Fibroblast of lung (primary cell): ENCODE measurements at regions not wholly inside any gene's neighbourhood (a gene's known extent, or its start where the extent isn't known, plus 50 kb on each side); places are given as distances from the start of the nearest gene placed in this dataset.

Experiments
- DNase-seq, 2 donors: peaks; one replicate each; pipeline versions ENCODE4 v3.0.0 to v3.0.0-alpha.2; 2010; ENCODE audit warnings: low read depth in 2 of 2
- H2AFZ ChIP-seq: 2 replicates; pipeline ENCODE4 v1.5.1; 2012; ENCODE audit warnings: low read length, control low read depth, inconsistent platforms
- H3K27ac ChIP-seq: 2 replicates; pipeline ENCODE4 v1.5.1; 2011; ENCODE audit warnings: low read length, control low read depth; ENCODE audit not compliant: insufficient read depth
- H3K27me3 ChIP-seq: 2 replicates; pipeline ENCODE4 v1.5.1; 2011; ENCODE audit warnings: mild to moderate bottlenecking, low read length; ENCODE audit not compliant: control insufficient read depth, insufficient read depth
- H3K36me3 ChIP-seq: 2 replicates; pipeline ENCODE4 v1.5.1; 2011; ENCODE audit warnings: low read length; ENCODE audit not compliant: control insufficient read depth, insufficient read depth
- H3K4me1 ChIP-seq: 2 replicates; pipeline ENCODE4 v1.5.1; 2011; ENCODE audit warnings: low read length; ENCODE audit not compliant: control insufficient read depth, insufficient read depth; ENCODE audit errors: extremely low read depth
- H3K4me2 ChIP-seq: 2 replicates; pipeline ENCODE4 v1.5.1; 2011; ENCODE audit warnings: low read length, control low read depth; ENCODE audit not compliant: insufficient read depth; ENCODE audit errors: extremely low read depth
- H3K4me3 ChIP-seq, 4 experiments: fragments of 200-600 bp in 1 of 4; sonication (generic) in 1 of 4; replicated peaks in 1 of 4; 2 replicates each; pipeline ENCODE4 v1.5.1; 2011 to 2016; ENCODE audit warnings: low read length in 4 of 4, low read depth in 3 of 4, mild to moderate bottlenecking in 3 of 4, control low read depth in 2 of 4, inconsistent platforms in 1 of 4, mixed read lengths in 1 of 4; ENCODE audit not compliant: insufficient read depth in 1 of 4; ENCODE audit errors: control extremely low read depth in 1 of 4
- H3K79me2 ChIP-seq: 2 replicates; pipeline ENCODE4 v1.5.1; 2012; ENCODE audit warnings: mild to moderate bottlenecking, low read length, inconsistent platforms; ENCODE audit not compliant: control insufficient read depth, insufficient read depth
- H3K9ac ChIP-seq: 2 replicates; pipeline ENCODE4 v1.5.1; 2011; ENCODE audit warnings: mild to moderate bottlenecking, low read length, control low read depth; ENCODE audit not compliant: insufficient read depth
- H3K9me3 ChIP-seq: 2 replicates; pipeline ENCODE4 v1.5.1; 2012; ENCODE audit warnings: low read depth, low read length; ENCODE audit not compliant: control insufficient read depth, insufficient read depth
- H4K20me1 ChIP-seq: 2 replicates; pipeline ENCODE4 v1.5.1; 2011; ENCODE audit warnings: low read length; ENCODE audit not compliant: control insufficient read depth, insufficient read depth; ENCODE audit errors: extremely low read depth
- EZH2 ChIP-seq: IDR thresholded peaks from 2 replicates; pipeline ENCODE4 v1.5.1; 2012; ENCODE audit warnings: low read length, control low read depth, mild to moderate bottlenecking; ENCODE audit errors: missing control alignments
- TF ChIP-seq, protein P1 (sequence below), 2 donors: IDR thresholded peaks in 1 of 2; conservative IDR thresholded peaks in 1 of 2; 1 replicate in 1 of 2; 2 replicates in 1 of 2; pipeline ENCODE4 v1.5.1; 2011 to 2012; ENCODE audit warnings: low read length in 2 of 2, control low read depth in 1 of 2, inconsistent platforms in 1 of 2, low read depth in 1 of 2, mild to moderate bottlenecking in 1 of 2

DNA sequence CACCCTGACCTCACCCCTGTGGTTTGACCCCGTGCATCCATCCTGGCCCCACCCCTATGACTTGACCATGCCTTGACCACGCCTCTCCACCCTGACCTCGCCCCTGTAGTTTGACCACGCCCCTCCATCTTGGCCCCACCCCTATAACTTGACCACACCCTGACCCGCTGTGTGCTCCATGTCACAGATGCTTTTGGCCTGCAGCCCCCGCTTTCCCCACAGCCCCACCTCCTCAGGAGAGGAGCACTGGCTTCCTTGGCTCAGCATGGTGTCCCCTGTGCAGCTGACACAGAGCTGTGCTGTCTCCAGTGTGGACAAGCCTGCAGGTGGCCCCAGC lies 269.9 kb upstream of the SFSWAP start:
- H3K9me3 ChIP-seq, result no peaks in the 10 kb centered on the region
- H4K20me1 ChIP-seq, result no peaks in the 10 kb centered on the region
- no peaks in the 10 kb centered on the region for H3K4me1 ChIP-seq
- H3K27ac ChIP-seq, result no peak overlapping the region
- no peak overlapping the region for H3K9ac ChIP-seq
- H3K4me2 ChIP-seq, result no peak overlapping the region
- no peaks in the 10 kb centered on the region for H3K27me3 ChIP-seq
- no peak for DNase-seq
- H3K79me2 ChIP-seq, result no peaks in the 10 kb centered on the region
- TF ChIP-seq, protein P1, sequence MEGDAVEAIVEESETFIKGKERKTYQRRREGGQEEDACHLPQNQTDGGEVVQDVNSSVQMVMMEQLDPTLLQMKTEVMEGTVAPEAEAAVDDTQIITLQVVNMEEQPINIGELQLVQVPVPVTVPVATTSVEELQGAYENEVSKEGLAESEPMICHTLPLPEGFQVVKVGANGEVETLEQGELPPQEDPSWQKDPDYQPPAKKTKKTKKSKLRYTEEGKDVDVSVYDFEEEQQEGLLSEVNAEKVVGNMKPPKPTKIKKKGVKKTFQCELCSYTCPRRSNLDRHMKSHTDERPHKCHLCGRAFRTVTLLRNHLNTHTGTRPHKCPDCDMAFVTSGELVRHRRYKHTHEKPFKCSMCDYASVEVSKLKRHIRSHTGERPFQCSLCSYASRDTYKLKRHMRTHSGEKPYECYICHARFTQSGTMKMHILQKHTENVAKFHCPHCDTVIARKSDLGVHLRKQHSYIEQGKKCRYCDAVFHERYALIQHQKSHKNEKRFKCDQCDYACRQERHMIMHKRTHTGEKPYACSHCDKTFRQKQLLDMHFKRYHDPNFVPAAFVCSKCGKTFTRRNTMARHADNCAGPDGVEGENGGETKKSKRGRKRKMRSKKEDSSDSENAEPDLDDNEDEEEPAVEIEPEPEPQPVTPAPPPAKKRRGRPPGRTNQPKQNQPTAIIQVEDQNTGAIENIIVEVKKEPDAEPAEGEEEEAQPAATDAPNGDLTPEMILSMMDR (conservative IDR thresholded peaks at IDR 0.05 in 1 of 2, IDR thresholded peaks at IDR 0.05 in 1 of 2; ENCODE audit: low read depth in 1 of 2, low read length in 2 of 2), result no peak
- no peak for TF ChIP-seq EZH2
- no peaks in the 10 kb centered on the region for H3K36me3 ChIP-seq
- H3K4me3 ChIP-seq, result no peak overlapping the region
- no peak overlapping the region for H2AFZ ChIP-seq

DNA sequence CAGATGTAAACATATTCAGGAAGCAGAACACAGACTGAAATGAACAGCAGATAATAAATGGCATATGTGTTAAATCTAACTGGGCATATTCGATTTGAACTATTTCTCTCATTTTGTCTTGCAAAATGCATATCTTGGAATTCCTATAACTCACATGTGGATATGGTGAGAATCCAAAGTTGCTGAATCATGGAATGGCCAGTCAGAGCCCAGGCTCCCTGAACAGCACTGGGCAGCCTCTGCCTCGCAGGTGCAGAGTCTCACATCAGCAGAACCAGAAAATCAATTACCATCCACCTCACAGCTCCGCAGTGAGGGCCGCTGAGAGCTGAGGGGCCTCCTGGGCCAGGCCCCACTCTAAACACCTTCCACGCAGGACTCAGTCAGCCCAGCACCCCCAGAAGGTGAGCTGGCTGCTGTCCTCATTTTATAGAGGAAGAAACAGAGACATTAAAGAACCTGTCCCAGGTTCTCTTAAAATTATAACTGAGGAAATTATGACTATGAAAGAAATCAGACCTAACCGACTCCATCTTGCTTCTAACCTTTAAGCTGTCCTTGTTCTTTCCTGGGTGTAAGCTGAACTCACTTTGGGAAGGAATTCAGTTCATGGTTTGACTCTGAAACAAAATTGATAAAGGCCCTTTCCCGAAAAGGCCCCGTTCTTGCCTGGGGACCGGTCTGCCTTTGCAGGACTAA lies 269.1 kb upstream of the SFSWAP start:
- Histone ChIP-seq H3K9ac (no peak overlapping the region), H2AFZ (no peak overlapping the region), H3K27ac (no peak overlapping the region), H3K4me1 (no peaks in the 10 kb centered on the region), H3K27me3 (no peaks in the 10 kb centered on the region), H3K79me2 (no peaks in the 10 kb centered on the region), H3K36me3 (no peaks in the 10 kb centered on the region), H3K4me2 (no peak overlapping the region), H4K20me1 (no peaks in the 10 kb centered on the region), H3K9me3 (no peaks in the 10 kb centered on the region), H3K4me3 (no peak overlapping the region)
- DNase-seq, result no peak
- TF ChIP-seq, protein P1 (conservative IDR thresholded peaks at IDR 0.05 in 1 of 2, IDR thresholded peaks at IDR 0.05 in 1 of 2; ENCODE audit: low read depth in 1 of 2, low read length in 2 of 2), result no peak
- no peak for TF ChIP-seq EZH2

DNA sequence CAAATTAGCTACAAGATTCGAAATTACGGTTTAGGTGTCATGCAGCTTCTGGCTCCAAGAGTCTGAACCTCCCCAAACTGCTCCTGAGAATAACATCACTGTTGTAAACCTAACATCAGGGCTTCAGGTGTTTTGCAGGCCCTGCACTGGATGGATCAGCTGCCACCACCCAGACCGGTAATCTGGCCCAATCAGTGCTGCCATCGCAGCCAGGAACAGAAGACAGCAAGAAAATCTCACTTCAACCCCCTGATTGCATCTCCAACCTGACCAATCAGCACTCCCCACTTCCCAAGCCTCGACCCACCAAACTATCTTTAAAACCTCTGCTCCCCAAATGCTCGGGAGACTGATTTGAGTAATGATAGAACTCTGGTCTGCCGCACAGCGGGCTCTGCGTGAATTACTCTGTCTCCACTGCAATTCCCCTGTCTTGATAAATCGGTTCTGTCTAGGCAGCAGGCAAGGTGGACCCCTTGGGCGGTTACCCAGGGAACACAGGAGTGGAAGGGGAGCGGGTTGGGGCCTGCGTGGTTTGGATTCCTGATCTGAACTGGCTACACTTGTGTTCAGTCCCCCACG lies 268.5 kb upstream of the SFSWAP start:
- TF ChIP-seq, protein P1 (conservative IDR thresholded peaks at IDR 0.05 in 1 of 2, IDR thresholded peaks at IDR 0.05 in 1 of 2; ENCODE audit: low read depth in 1 of 2, low read length in 2 of 2), result no peak
- TF ChIP-seq EZH2, result no peak
- no peak overlapping the region for H3K27ac ChIP-seq
- H3K9me3 ChIP-seq, result no peaks in the 10 kb centered on the region

More for the DNA sequence above, 268.5 kb upstream of the SFSWAP start:
- Histone ChIP-seq H3K79me2 (no peaks in the 10 kb centered on the region), H2AFZ (no peak overlapping the region), H3K36me3 (no peaks in the 10 kb centered on the region), H3K4me1 (no peaks in the 10 kb centered on the region), H3K27me3 (no peaks in the 10 kb centered on the region), H4K20me1 (no peaks in the 10 kb centered on the region), H3K9ac (no peak overlapping the region), H3K4me2 (no peak overlapping the region), H3K4me3 (no peak overlapping the region)
- no peak for DNase-seq
